Germinal center (tissue), 1 donor: ENCODE measurements at regions not wholly inside any gene's neighbourhood (a gene's known extent, or its start where the extent isn't known, plus 50 kb on each side); places are given as distances from the start of the nearest gene placed in this dataset.
"Not testable (repeated sequence)": the region's sequence is repeated elsewhere in the genome, so short reads cannot be mapped to it uniquely, and the experiment has no call there.

Experiments used
- DNase-seq: peaks from one replicate; pipeline ENCODE4 v3.0.0; 2012; ENCODE audit warnings: mixed read lengths, low spot score

GRCh38 chr6:73943930-73944652, 248.1 kb downstream of the CD109 start:
- DNase-seq, result no peak

- no peak for DNase-seq
Measured at GRCh38 chr6:73943411-73943810, 247.4 kb downstream of the CD109 start.

GRCh38 chr6:73942592-73943186, 246.7 kb downstream of the CD109 start:
- DNase-seq, result no peak

GRCh38 chr6:73941892-73942291, 245.9 kb downstream of the CD109 start:
- DNase-seq, result no peak

DNA sequence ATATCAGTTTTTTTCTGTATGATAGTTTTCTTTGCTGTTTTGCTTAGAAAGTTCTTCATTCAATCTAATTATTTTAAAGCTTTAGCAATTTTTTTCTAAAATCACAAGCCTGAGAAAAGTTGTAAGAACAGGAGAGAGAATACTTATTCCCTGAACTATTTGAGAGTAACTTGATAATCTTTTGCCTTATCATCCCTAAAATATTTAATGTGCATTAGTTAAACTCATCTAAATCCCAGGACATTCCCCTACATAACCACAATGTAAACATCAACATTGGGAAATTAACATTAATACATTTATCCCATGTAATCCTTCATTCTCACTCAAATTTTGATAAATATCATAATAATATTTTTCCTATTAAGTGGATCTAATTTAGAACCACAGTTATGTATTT, 241.8 kb downstream of the CD109 start:
- DNase-seq, result no peak

DNA sequence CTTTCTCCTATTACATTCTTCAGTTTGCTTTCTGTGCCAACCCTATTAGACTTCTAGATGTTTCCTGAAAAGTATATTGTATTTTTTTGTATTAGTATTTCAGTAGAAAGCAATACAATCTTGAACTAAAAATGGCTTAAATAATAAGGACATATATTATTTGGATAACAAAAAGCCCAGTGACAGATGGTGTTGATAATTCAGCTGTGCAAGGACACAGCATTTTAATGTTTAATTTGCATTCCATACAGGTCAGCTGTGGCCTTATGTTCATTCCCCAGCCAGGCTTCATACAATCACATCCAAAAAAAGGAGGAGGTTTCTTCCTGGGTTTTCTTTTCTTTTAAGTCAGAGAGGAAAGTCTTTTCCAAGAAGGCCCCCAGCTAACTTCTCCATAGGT, 236.9 kb downstream of the CD109 start:
- DNase-seq, result no peak

DNA sequence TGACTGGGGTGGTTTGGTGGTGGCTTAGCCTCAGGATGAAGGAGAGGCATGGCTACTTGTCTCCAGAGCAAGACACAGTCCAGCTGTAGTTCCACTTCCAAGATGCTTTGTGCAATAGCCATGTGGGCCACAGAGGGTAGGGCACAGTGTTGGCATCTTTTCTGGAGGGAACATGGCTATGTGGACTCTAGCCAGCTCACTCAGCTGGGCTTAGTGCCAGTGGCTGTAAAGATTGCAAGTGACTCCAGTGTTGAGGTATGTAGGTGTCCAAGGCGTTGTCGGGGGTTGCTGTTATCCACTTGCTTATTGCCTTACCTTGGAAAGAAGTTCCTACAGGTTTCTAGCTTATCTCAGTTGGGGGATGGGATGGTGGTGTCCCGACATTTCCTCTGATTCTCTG, 233.4 kb downstream of the CD109 start:
- DNase-seq, result no peak

- DNase-seq, result no peak
Measured at GRCh38 chr6:73927421-73927820, 231.4 kb downstream of the CD109 start.

DNA sequence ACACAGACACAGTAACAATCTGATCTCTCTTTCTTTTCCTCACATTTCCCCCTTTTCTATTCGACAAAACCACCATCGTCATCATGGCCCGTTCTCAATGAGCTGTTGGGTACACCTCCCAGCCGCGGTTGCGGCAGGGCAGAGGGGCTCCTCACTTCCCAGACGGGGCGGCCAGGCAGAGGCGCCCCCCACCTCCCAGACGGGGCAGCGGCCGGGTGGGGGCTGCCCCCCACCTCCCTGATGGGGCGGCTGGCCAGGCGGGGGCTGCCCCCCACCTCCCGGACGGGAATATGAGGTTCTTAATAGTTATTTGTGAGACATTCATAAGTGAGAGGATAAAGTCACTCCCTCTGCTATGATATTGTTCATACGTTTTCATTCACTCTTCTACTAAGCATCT, 229.7 kb downstream of the CD109 start:
- not testable (repeated sequence) for DNase-seq

- no peak for DNase-seq
Measured at GRCh38 chr6:73923905-73924485, 228.0 kb downstream of the CD109 start.

- DNase-seq, result no peak
Measured at GRCh38 chr6:73903155-73903554, 207.2 kb downstream of the CD109 start.

DNA sequence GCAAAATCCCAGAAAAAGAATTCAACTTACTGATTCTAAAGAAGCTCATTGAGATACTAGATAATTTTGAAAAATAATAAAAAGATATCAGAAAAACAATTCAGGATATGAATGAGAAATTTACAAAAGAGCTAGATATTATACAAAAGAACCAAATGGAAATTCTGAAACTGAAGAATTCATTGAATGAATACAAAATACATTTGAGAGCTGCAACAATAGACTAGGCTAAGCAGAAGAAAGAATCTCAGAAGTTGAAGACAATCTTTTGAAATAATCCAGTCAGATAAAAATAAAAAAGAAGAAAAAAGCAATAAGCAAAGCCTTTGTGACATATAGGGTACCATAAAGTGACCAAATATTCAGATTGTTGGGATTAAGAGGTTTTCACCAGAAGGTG, 206.0 kb downstream of the CD109 start:
- DNase-seq, result no peak

DNA sequence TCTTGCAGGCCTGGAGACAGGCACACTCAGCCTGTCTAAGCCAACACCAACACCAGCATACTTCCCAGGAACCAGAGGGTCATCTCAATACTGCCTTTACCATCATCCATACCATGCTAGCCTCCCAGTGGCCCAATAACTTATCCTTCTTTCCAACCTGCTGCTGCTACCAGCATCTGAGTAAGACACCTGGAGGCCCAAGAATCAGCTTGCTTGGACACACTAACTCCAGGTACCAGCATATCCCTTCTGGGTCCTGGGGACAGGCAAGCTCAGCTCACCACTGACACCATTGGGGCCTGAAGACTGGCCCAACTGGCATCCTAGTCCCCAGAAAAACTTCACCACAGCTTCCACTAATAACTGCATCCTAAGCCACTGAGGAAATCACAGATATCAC, 205.3 kb downstream of the CD109 start:
- DNase-seq, result no peak

GRCh38 chr6:73898599-73898998, 202.6 kb downstream of the CD109 start:
- DNase-seq, result no peak

- DNase-seq, result no peak
Measured at GRCh38 chr6:73893696-73894095, 197.7 kb downstream of the CD109 start.

- DNase-seq, result no peak
Measured at GRCh38 chr6:73888050-73888449, 192.0 kb downstream of the CD109 start.

DNA sequence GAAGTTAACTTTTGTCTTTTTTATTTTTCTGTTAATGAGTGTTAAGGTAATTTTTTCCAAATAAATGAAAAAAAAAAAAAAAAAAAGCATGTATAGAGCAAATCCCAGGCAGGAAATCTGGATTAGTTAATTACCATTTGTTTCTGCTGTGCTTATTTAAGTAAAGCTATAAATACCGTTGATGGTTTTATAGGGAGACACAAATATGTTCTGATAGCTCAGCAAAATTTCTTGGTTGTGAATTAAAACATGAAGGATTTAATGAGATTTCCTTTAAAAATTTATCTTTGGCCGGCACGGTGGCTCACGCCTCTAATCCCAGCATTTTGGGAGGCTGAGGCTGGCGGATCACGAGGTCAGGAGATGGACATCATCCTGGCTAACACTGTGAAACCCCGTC, 189.4 kb downstream of the CD109 start:
- no peak for DNase-seq

DNA sequence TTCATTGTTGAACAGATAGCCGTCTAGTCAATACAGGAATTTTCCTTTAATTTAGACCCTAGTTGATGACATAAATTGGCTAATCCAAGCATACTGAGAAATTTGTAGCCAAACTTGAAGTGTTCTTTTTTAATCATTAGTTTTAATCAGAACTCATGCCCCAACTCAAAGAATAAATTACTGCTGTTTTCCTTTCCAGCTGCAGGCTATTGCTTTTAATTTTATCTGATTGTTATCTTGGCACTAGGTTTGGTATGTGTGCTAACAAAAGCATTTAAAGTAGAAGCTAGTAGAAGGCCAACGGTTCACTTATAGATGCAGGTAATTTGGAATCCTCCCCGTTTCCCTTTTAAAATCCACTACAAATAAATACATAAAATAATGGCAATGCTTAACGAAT, 188.5 kb downstream of the CD109 start:
- no peak for DNase-seq

DNA sequence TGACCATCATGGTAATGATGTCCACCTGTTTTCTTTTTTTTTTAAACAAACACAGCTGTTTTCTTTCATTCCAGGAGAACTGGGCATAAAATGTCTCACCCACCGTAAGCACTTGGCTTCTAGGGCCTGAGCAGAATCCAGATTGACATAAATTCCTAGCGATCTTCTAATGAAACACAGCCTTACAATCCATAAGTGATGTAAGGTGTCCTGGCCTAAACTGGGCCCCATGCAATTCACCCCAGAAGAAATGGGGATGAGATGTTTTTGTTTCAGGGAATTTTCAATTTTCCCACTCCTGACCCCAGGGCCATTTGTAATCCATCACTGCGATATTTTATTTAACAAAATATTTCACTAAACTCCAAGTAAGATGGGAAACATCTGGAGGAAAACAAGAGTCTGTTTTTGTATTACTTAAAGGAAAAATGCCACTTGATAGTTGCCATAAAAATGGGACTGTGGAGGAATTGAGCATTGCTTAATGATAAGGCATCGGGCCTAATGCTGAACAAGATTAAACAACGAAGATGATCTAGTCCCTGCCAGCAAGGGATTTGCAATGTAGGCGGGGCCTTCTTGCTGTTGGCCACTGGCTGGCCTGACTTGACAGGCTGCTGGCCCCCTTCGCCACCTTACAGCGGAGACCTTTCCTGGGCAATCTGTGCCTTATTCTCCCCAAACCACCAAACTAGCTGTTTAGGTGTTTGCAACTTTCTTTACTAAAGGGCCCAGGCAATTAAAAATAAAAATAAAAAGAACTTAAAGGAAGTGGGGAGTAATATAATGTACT, 183.7 kb downstream of the CD109 start:
- DNase-seq, result no peak

GRCh38 chr6:73878403-73878802, 182.4 kb downstream of the CD109 start:
- DNase-seq, result no peak
